HepG2 (cell line): ENCODE measurements at regions not wholly inside any gene's neighbourhood (a gene's known extent, or its start where the extent isn't known, plus 50 kb on each side); places are given as distances from the start of the nearest gene placed in this dataset.

Experiments
- ARID3A ChIP-seq: IDR thresholded peaks from 2 replicates; pipeline ENCODE4 v1.6.1; 2012; ENCODE audit warnings: low read depth, low read length, improper control_type of control experiment
- ARNTL ChIP-seq: sonication (generic); formaldehyde crosslinking; IDR thresholded peaks from 2 replicates; pipeline ENCODE4 v1.4.0; 2020; ENCODE audit warnings: mild to moderate bottlenecking, missing genetic modification reagents
- CEBPG ChIP-seq: IDR thresholded peaks from 2 replicates; pipeline ENCODE4 v1.6.1; 2016
- ETV5 ChIP-seq: IDR thresholded peaks from 2 replicates; pipeline ENCODE4 v1.6.1; 2018; ENCODE audit warnings: missing biosample characterization, missing genetic modification reagents, inconsistent platforms, borderline replicate concordance
- HDAC2 ChIP-seq: sonication (generic); formaldehyde crosslinking; IDR thresholded peaks from 2 replicates; pipeline ENCODE4 v1.4.0; 2020; ENCODE audit warnings: missing genetic modification reagents
- KDM6A ChIP-seq: IDR thresholded peaks from 2 replicates; pipeline ENCODE4 v1.6.1; 2016; ENCODE audit warnings: low read depth
- MYC ChIP-seq: sonication (generic); formaldehyde crosslinking; IDR thresholded peaks from 2 replicates; pipeline ENCODE4 v1.9.0; 2021; ENCODE audit warnings: missing genetic modification reagents, borderline replicate concordance
- NCOR1 ChIP-seq: fragments of 200-600 bp; sonication (generic); IDR thresholded peaks from 2 replicates; pipeline ENCODE4 v1.7.0; 2017; ENCODE audit warnings: antibody characterized with exemption, low read length, borderline replicate concordance
- NFE2 ChIP-seq: sonication (generic); formaldehyde crosslinking; IDR thresholded peaks from 2 replicates; pipeline ENCODE4 v1.4.0; 2020; ENCODE audit warnings: missing genetic modification reagents
- NFYB ChIP-seq: sonication (generic); formaldehyde crosslinking; IDR thresholded peaks from 2 replicates; pipeline ENCODE4 v1.4.0; 2020; ENCODE audit warnings: missing genetic modification reagents
- NR2F6 ChIP-seq, 2 experiments: IDR thresholded peaks; 2 replicates each; pipeline ENCODE4 v1.6.1; 2016; ENCODE audit warnings: antibody characterized with exemption in 1 of 2, mild to moderate bottlenecking in 1 of 2
- PATZ1 ChIP-seq: sonication (generic); formaldehyde crosslinking; IDR thresholded peaks from 2 replicates; pipeline ENCODE4 v1.4.0; 2020; ENCODE audit warnings: missing genetic modification reagents
- PAX8 ChIP-seq: sonication (generic); formaldehyde crosslinking; IDR thresholded peaks from 2 replicates; pipeline ENCODE4 v1.8.0; 2022; ENCODE audit warnings: mild to moderate bottlenecking, missing genetic modification reagents, borderline replicate concordance
- SALL1 ChIP-seq: sonication (generic); formaldehyde crosslinking; IDR thresholded peaks from 2 replicates; pipeline ENCODE4 v1.8.0; 2022; ENCODE audit warnings: mild to moderate bottlenecking, missing genetic modification reagents
- SAP130 ChIP-seq: IDR thresholded peaks from 2 replicates; pipeline ENCODE4 v1.6.1; 2016; ENCODE audit warnings: low read depth
- SOX13 ChIP-seq, 3 experiments: fragments of 450-650 bp in 1 of 3; sonication (generic) in 1 of 3; formaldehyde crosslinking in 1 of 3; IDR thresholded peaks in 2 of 3; conservative IDR thresholded peaks in 1 of 3; 2 replicates each; pipeline versions ENCODE4 v1.5.0 to v1.6.1; 2016 to 2020; ENCODE audit warnings: antibody characterized with exemption in 1 of 3, mild to moderate bottlenecking in 1 of 3, missing compliant biosample characterization in 1 of 3, missing genetic modification reagents in 1 of 3, moderate library complexity in 1 of 3
- SP140L ChIP-seq: sonication (generic); formaldehyde crosslinking; IDR thresholded peaks from 2 replicates; pipeline ENCODE4 v1.4.0; 2020; ENCODE audit warnings: missing genetic modification reagents, borderline replicate concordance
- TARDBP ChIP-seq: sonication (generic); formaldehyde crosslinking; IDR thresholded peaks from 2 replicates; pipeline ENCODE4 v1.8.0; 2022; ENCODE audit warnings: mild to moderate bottlenecking, missing genetic modification reagents
- TBX2 ChIP-seq: sonication (generic); formaldehyde crosslinking; IDR thresholded peaks from 2 replicates; pipeline ENCODE4 v1.5.0; 2020; ENCODE audit warnings: missing genetic modification reagents, mild to moderate bottlenecking, borderline replicate concordance
- THAP7 ChIP-seq: sonication (generic); formaldehyde crosslinking; IDR thresholded peaks from 2 replicates; pipeline ENCODE4 v1.8.1; 2023; ENCODE audit warnings: mild to moderate bottlenecking, missing genetic modification reagents
- ZNF12 ChIP-seq: sonication (generic); formaldehyde crosslinking; IDR thresholded peaks from 2 replicates; pipeline ENCODE4 v1.5.0; 2020; ENCODE audit warnings: missing genetic modification reagents
- ZNF292 ChIP-seq: sonication (generic); formaldehyde crosslinking; IDR thresholded peaks from 2 replicates; pipeline ENCODE4 v1.8.1; 2022; ENCODE audit warnings: mild to moderate bottlenecking, low read depth, missing genetic modification reagents, borderline replicate concordance
- ZNF501 ChIP-seq: sonication (generic); formaldehyde crosslinking; IDR thresholded peaks from 2 replicates; pipeline ENCODE4 v1.5.1; 2020; ENCODE audit warnings: mild to moderate bottlenecking, moderate library complexity, missing genetic modification reagents
- ZNF644 ChIP-seq: IDR thresholded peaks from 2 replicates; pipeline ENCODE4 v1.6.1; 2016; ENCODE audit warnings: low read depth
- ZNF709 ChIP-seq: sonication (generic); formaldehyde crosslinking; IDR thresholded peaks from 2 replicates; pipeline ENCODE4 v1.5.0; 2020; ENCODE audit warnings: mild to moderate bottlenecking, missing genetic modification reagents
- TF ChIP-seq, protein P1 (sequence below): sonication (generic); formaldehyde crosslinking; conservative IDR thresholded peaks from 2 replicates; pipeline ENCODE4 v1.4.0; 2020; ENCODE audit warnings: missing genetic modification reagents

GRCh38 chr14:100429537-100429936 is 106.4 kb downstream of the SLC25A47 start (continued):
- TF ChIP-seq PATZ1 (CRISPR knock-in tag) (peak; percentile 60; the same call in 1 of the 2 replicates), ZNF12 (CRISPR knock-in tag) (peak; percentile 68), NFYB (no peak), ARID3A (0 out of 2 replicates have a peak, but pooled peaks have one; percentile 14), SOX13 (IDR thresholded peaks at IDR 0.05) (0 out of 2 replicates have a peak, but pooled peaks have one; percentile 14), SOX13 (CRISPR knock-in tag; conservative IDR thresholded peaks at IDR 0.05 in 1 of 2, IDR thresholded peaks at IDR 0.05 in 1 of 2) (peak in 1 of 2 experiments; percentile 70; a peak in 2 of 4 replicates), TBX2 (peak; percentile 38; the same call in 1 of the 2 replicates), THAP7 (CRISPR knock-in tag) (no peak), NCOR1 (peak; percentile 59; the same call in 1 of the 2 replicates), ZNF709 (CRISPR knock-in tag) (no peak), SP140L (no peak), HDAC2 (CRISPR knock-in tag) (0 out of 2 replicates have a peak, but pooled peaks have one; percentile 25), MYC (CRISPR knock-in tag) (peak; percentile 64; the same call in 1 of the 2 replicates), NR2F6 (IDR thresholded peaks at IDR 0.05) (no peak), NR2F6 (CRISPR knock-in tag; IDR thresholded peaks at IDR 0.05) (0 out of 2 replicates have a peak, but pooled peaks have one; percentile 27), ZNF644 (CRISPR knock-in tag) (peak; percentile 93), TARDBP (CRISPR knock-in tag) (peak; percentile 52; the same call in 1 of the 2 replicates), KDM6A (CRISPR knock-in tag) (0 out of 2 replicates have a peak, but pooled peaks have one; percentile 15), ARNTL (CRISPR knock-in tag) (peak; percentile 23; the same call in 1 of the 2 replicates), ZNF501 (CRISPR knock-in tag) (no peak), NFE2 (CRISPR knock-in tag) (no peak), ETV5 (CRISPR knock-in tag) (peak; percentile 13; the same call in 1 of the 2 replicates), ZNF292 (peak; percentile 49; the same call in 1 of the 2 replicates), SAP130 (peak; percentile 56; the same call in 1 of the 2 replicates), SALL1 (CRISPR knock-in tag) (peak; percentile 60), PAX8 (CRISPR knock-in tag) (no peak), CEBPG (CRISPR knock-in tag) (peak; percentile 6; the same call in 1 of the 2 replicates)
- TF ChIP-seq, protein P1, sequence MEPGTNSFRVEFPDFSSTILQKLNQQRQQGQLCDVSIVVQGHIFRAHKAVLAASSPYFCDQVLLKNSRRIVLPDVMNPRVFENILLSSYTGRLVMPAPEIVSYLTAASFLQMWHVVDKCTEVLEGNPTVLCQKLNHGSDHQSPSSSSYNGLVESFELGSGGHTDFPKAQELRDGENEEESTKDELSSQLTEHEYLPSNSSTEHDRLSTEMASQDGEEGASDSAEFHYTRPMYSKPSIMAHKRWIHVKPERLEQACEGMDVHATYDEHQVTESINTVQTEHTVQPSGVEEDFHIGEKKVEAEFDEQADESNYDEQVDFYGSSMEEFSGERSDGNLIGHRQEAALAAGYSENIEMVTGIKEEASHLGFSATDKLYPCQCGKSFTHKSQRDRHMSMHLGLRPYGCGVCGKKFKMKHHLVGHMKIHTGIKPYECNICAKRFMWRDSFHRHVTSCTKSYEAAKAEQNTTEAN (CRISPR knock-in tag), result peak; percentile 77; the same call in 1 of the 2 replicates
